HG03432 (cell line): ENCODE measurements at regions not wholly inside any gene's neighbourhood (a gene's known extent, or its start where the extent isn't known, plus 50 kb on each side); places are given as distances from the start of the nearest gene placed in this dataset.
"Not testable (repeated sequence)": the region's sequence is repeated elsewhere in the genome, so short reads cannot be mapped to it uniquely, and the experiment has no call there.

Experiments used
- ATAC-seq: cut with Tn5 transposase; IDR thresholded peaks from one replicate; pipeline ENCODE4 v1.9.1; 2021; ENCODE audit warnings: mild to moderate bottlenecking, moderate library complexity; ENCODE audit not compliant: unreplicated experiment

- ATAC-seq: no peak
Measured at GRCh38 chr7:20839196-20839735, 52.6 kb upstream of the SP8 start.

GRCh38 chr7:20839987-20840386 lies 53.3 kb upstream of the SP8 start:
- no peak for ATAC-seq

- no peak for ATAC-seq
Measured at GRCh38 chr7:20846791-20847190, 60.1 kb upstream of the SP8 start.

GRCh38 chr7:20858951-20859350 lies 72.3 kb upstream of the SP8 start:
- ATAC-seq: no peak

GRCh38 chr7:20861468-20861867 lies 74.8 kb upstream of the SP8 start:
- ATAC-seq: no peak

GRCh38 chr7:20862554-20862953 lies 75.9 kb upstream of the SP8 start:
- no peak for ATAC-seq

- no peak for ATAC-seq
Measured at GRCh38 chr7:20864221-20864620, 77.5 kb upstream of the SP8 start.

GRCh38 chr7:20865684-20866083 lies 79.0 kb upstream of the SP8 start:
- ATAC-seq: no peak

- ATAC-seq: no peak
Measured at GRCh38 chr7:20870977-20871376, 84.3 kb upstream of the SP8 start.

- no peak for ATAC-seq
Measured at GRCh38 chr7:20892776-20893175, 106.1 kb upstream of the SP8 start.

- ATAC-seq: no peak
Measured at GRCh38 chr7:20894806-20895205, 108.1 kb upstream of the SP8 start.

GRCh38 chr7:20895563-20895962 lies 108.9 kb upstream of the SP8 start:
- no peak for ATAC-seq

GRCh38 chr7:20896996-20897395 lies 110.3 kb upstream of the SP8 start:
- no peak for ATAC-seq

- ATAC-seq: no peak
Measured at GRCh38 chr7:20906801-20907453, 120.2 kb upstream of the SP8 start.

- ATAC-seq: no peak
Measured at GRCh38 chr7:20911081-20911480, 124.4 kb upstream of the SP8 start.

- ATAC-seq: no peak
Measured at GRCh38 chr7:20913853-20914252, 127.2 kb upstream of the SP8 start.

GRCh38 chr7:20916311-20916710 lies 129.6 kb upstream of the SP8 start:
- no peak for ATAC-seq

GRCh38 chr7:20917603-20918002 lies 130.9 kb upstream of the SP8 start:
- ATAC-seq: no peak

GRCh38 chr7:20918156-20918555 lies 131.5 kb upstream of the SP8 start:
- ATAC-seq: no peak

GRCh38 chr7:20927178-20927577 lies 140.5 kb upstream of the SP8 start:
- ATAC-seq: not testable (repeated sequence)

- ATAC-seq: no peak
Measured at GRCh38 chr7:20927976-20928375, 141.3 kb upstream of the SP8 start.

GRCh38 chr7:20929199-20929598 lies 142.5 kb upstream of the SP8 start:
- no peak for ATAC-seq

GRCh38 chr7:20931739-20932138 lies 145.1 kb upstream of the SP8 start:
- no peak for ATAC-seq
